Liver (tissue), 8 donors: ENCODE measurements at regions not wholly inside any gene's neighbourhood (a gene's known extent, or its start where the extent isn't known, plus 50 kb on each side); places are given as distances from the start of the nearest gene placed in this dataset.

Experiments
- DNase-seq: peaks from one replicate; pipeline ENCODE4 v3.0.0-alpha.2; 2017; ENCODE audit warnings: low spot score
- H3K27ac ChIP-seq, 2 donors: one replicate each; pipeline ENCODE4 v1.7.0; 2013; ENCODE audit warnings: inconsistent platforms in 2 of 2, low read length in 2 of 2, control low read depth in 1 of 2, low read depth in 1 of 2, mild to moderate bottlenecking in 1 of 2
- H3K27me3 ChIP-seq, 4 donors: one replicate each; pipeline versions ENCODE4 v1.6.1 to v1.7.0; 2013; ENCODE audit warnings: low read length in 3 of 4, inconsistent platforms in 1 of 4, mild to moderate bottlenecking in 1 of 4, moderate library complexity in 1 of 4; ENCODE audit not compliant: control insufficient read depth in 4 of 4, insufficient read depth in 4 of 4
- H3K36me3 ChIP-seq, 4 donors: one replicate each; pipeline versions ENCODE4 v1.6.1 to v1.7.0; 2013; ENCODE audit warnings: low read length in 3 of 4, mild to moderate bottlenecking in 3 of 4, low read depth in 1 of 4, moderate library complexity in 1 of 4; ENCODE audit not compliant: control insufficient read depth in 4 of 4, insufficient read depth in 3 of 4
- H3K4me1 ChIP-seq, 4 donors: one replicate each; pipeline versions ENCODE4 v1.6.1 to v1.7.0; 2013; ENCODE audit warnings: low read length in 3 of 4, mild to moderate bottlenecking in 3 of 4, moderate library complexity in 1 of 4; ENCODE audit not compliant: control insufficient read depth in 4 of 4, insufficient read depth in 4 of 4
- H3K4me3 ChIP-seq, 3 donors: one replicate each; pipeline versions ENCODE4 v1.6.1 to v1.7.0; 2013; ENCODE audit warnings: low read length in 3 of 3, control low read depth in 1 of 3, low read depth in 1 of 3, mild to moderate bottlenecking in 1 of 3
- H3K9ac ChIP-seq, 2 donors: one replicate each; pipeline ENCODE4 v1.7.0; 2013; ENCODE audit warnings: low read length in 2 of 2, mild to moderate bottlenecking in 2 of 2, moderate library complexity in 2 of 2, control low read depth in 1 of 2, low read depth in 1 of 2
- H3K9me3 ChIP-seq, 4 donors: one replicate each; pipeline versions ENCODE4 v1.6.1 to v1.7.0; 2013; ENCODE audit warnings: low read length in 3 of 4; ENCODE audit not compliant: control insufficient read depth in 4 of 4
- CTCF ChIP-seq: fragments of 150-350 bp; IDR thresholded peaks from 2 replicates; pipeline ENCODE4 v1.5.1; 2017; ENCODE audit warnings: improper control_type of control experiment, low read depth, low read length; ENCODE audit not compliant: missing input control
- FOXA2 ChIP-seq: IDR thresholded peaks from 2 replicates; pipeline ENCODE4 v1.6.1; 2016; ENCODE audit warnings: antibody characterized with exemption
- GABPA ChIP-seq, 2 donors: IDR thresholded peaks in 1 of 2; conservative IDR thresholded peaks in 1 of 2; 2 replicates each; pipeline ENCODE4 v1.6.1; 2016; ENCODE audit warnings: antibody characterized with exemption in 2 of 2, mild to moderate bottlenecking in 1 of 2, moderate library complexity in 1 of 2
- REST ChIP-seq: IDR thresholded peaks from 2 replicates; pipeline ENCODE4 v1.6.1; 2016; ENCODE audit warnings: antibody characterized with exemption, mild to moderate bottlenecking
- RXRA ChIP-seq, 2 donors: IDR thresholded peaks; 2 replicates each; pipeline ENCODE4 v1.6.1; 2017 to 2018; ENCODE audit warnings: antibody characterized with exemption in 2 of 2, mild to moderate bottlenecking in 1 of 2
- SP1 ChIP-seq: IDR thresholded peaks from 2 replicates; pipeline ENCODE4 v1.6.1; 2018; ENCODE audit warnings: antibody characterized with exemption, mild to moderate bottlenecking
- YY1 ChIP-seq: IDR thresholded peaks from 2 replicates; pipeline ENCODE4 v1.6.1; 2016; ENCODE audit warnings: antibody characterized with exemption, mild to moderate bottlenecking
- ZBTB33 ChIP-seq: IDR thresholded peaks from 2 replicates; pipeline ENCODE4 v1.6.1; 2016; ENCODE audit warnings: antibody characterized with exemption
- WGBS: extraction: QIAGEN DNeasy Blood & Tissue Kit; methylation state at CpG from one replicate; pipeline ENCODE4 v1.1.7; 2013; 5-methylcytosine and 5-hydroxymethylcytosine counted together
- donor health status: healthy.
- donor health status: healthy.
- donor health status: healthy.
- donor health status: healthy.
- donor health status: healthy.

- WGBS, result 48% methylated on average over 4 of the region's 4 CpGs
These were observed 744.2 kb downstream of the MTRR start for GRCh38 chr5:8613078-8613685.

More at GRCh38 chr5:8613078-8613685, 744.2 kb downstream of the MTRR start:
- TF ChIP-seq REST (no peak), FOXA2 (no peak), SP1 (no peak), RXRA (IDR thresholded peaks at IDR 0.05) (no peak), ZBTB33 (no peak), YY1 (no peak), GABPA (IDR thresholded peaks at IDR 0.05 in 1 of 2, conservative IDR thresholded peaks at IDR 0.05 in 1 of 2) (no peak), CTCF (no peak)
- Histone ChIP-seq H3K9me3 (no peaks in the 10 kb centered on the region), H3K4me3 (no peak overlapping the region), H3K27me3 (peaks cover 0 to 8% (median 2%) of the 10 kb centered on the region in 4 donors), H3K9ac (no peak overlapping the region), H3K36me3 (no peaks in the 10 kb centered on the region), H3K27ac (no peak overlapping the region), H3K4me1 (no peaks in the 10 kb centered on the region)
- DNase-seq, result no peak
